Activated naive CD4-positive, alpha-beta T cell treated with anti-CD3 and anti-CD28 coated beads, Interleukin-2, amount 50 U/mL, for 72 hours (primary cell): ENCODE measurements at regions not wholly inside any gene's neighbourhood (a gene's known extent, or its start where the extent isn't known, plus 50 kb on each side); places are given as distances from the start of the nearest gene placed in this dataset.

ENCODE experiments used
- ATAC-seq, 2 donors: fragments of 150-1000 bp; cut with Tn5 transposase; 2 replicates each; pipeline ENCODE4 v1.10.0; 2021; ENCODE audit warnings: mild to moderate bottlenecking in 2 of 2, moderate library complexity in 2 of 2
- DNase-seq, 2 donors: peaks; one replicate each; pipeline ENCODE4 v3.0.0; 2021 to 2022; ENCODE audit warnings: low spot score in 2 of 2
- H3K27ac Mint-ChIP-seq, 2 donors: one replicate each; pipeline ENCODE4 v1.8.0; 2022; ENCODE audit warnings: mild to moderate bottlenecking in 2 of 2, mixed read lengths in 2 of 2
- H3K36me3 Mint-ChIP-seq, 2 donors: one replicate each; pipeline ENCODE4 v1.8.0; 2022; ENCODE audit warnings: mixed read lengths in 2 of 2
- H3K9me3 Mint-ChIP-seq, 2 donors: one replicate each; pipeline ENCODE4 v1.8.0; 2022; ENCODE audit warnings: mixed read lengths in 2 of 2

DNA sequence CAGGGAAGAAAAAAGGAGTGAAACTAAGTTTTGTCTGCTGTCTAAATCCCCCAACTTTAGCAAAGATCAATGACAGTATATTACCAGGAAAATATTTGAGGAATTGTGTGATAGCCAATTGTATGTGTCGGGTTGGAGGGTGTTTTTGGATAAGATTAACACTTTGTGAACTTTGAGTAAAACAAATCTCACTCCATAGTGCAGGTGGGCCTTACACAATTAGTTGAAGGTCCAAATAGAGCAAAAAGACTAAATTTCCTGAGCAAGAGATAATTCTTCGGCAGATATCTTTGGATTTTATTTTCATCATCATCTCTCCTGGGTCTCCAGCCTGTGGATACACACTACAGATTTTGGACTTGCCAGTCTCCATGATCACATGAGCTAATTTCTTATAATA is 152.8 kb upstream of the CWC22 start:
- no peaks in the 10 kb centered on the region for H3K36me3 Mint-ChIP-seq
- no peak for DNase-seq
- ATAC-seq: no peak
- H3K27ac Mint-ChIP-seq: no peak overlapping the region
- H3K9me3 Mint-ChIP-seq: no peaks in the 10 kb centered on the region

DNA sequence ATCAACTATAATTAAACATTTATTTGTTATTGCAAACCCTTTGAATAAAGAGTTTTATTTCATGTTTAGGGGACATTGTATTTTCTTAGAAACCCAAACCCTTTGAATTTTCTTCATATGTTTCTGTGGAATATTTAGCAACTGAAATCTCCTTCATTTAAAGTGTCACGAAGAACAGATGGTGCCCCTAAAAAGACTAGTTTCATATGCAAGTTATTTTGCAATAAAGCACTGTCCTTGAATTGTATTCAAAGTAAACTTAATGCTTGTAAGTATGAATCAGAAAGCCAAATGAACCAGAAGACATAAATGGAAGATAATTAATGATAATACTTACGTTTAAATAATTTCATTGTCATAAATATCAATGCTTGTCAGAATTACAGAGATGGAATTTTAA is 151.9 kb upstream of the CWC22 start:
- Mint-ChIP-seq H3K27ac (no peak overlapping the region), H3K36me3 (no peaks in the 10 kb centered on the region), H3K9me3 (no peaks in the 10 kb centered on the region)
- no peak for DNase-seq
- ATAC-seq: no peak

DNA sequence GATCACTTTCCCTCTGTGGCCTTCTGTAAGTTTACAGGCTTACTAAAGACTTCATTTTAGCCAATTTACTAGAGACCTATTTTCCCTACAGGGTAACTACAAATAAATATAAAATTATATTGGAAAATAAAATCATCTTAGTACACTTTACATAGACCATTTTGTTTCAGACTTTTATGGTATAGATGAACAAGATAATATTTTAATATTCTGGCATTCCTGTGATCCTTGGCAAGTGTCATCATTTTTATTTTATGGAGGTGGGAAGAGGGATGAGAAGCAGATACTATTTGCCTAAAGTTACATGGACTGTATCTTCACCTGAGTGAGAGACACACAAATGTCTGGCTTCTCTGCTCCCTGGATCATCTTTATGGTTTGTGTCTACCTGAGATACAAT is 149.6 kb upstream of the CWC22 start:
- no peaks in the 10 kb centered on the region for H3K36me3 Mint-ChIP-seq
- ATAC-seq: no peak
- no peak for DNase-seq
- no peaks in the 10 kb centered on the region for H3K9me3 Mint-ChIP-seq
- no peak overlapping the region for H3K27ac Mint-ChIP-seq

DNA sequence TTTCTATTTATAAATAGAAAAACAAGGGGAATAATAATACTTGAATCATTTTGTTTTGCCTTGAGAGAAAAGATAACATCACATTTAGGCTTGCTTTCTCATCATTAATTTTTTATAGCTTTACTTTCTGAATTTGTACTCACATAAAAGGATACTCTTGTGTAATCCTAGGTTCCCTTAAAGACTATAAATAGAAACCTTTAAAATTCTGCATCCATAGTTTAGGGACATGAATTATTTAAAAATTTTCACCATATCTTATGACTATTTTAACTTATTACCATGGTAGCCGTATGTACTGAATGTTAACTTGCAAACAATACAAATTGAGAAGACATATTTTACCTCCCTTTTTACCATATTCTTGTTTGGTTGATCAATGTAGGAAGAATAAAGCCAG is 143.5 kb upstream of the CWC22 start:
- ATAC-seq (no peak), DNase-seq (no peak)
- Mint-ChIP-seq H3K36me3 (no peaks in the 10 kb centered on the region), H3K9me3 (no peaks in the 10 kb centered on the region), H3K27ac (no peak overlapping the region)

DNA sequence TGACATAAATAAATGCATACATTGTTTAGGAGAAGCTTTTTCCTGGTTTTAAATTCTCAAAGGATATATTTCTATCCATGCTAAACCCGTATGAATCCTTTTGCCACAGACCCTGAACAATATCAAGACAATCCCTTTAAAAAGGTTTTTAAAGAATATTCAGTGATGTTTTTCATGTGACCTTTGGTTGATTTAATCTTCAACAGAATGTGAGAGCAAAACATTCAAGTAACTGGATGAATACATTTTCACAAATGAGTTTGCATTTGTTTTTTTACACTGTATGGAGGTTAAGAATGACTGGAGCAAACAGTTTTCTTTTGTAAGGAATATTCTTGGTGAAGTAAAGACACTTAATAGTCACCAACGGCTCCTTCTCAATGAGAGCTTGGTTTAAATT is 139.4 kb upstream of the CWC22 start:
- no peak for ATAC-seq
- Mint-ChIP-seq H3K9me3 (no peaks in the 10 kb centered on the region), H3K36me3 (no peaks in the 10 kb centered on the region), H3K27ac (no peak overlapping the region)
- no peak for DNase-seq

DNA sequence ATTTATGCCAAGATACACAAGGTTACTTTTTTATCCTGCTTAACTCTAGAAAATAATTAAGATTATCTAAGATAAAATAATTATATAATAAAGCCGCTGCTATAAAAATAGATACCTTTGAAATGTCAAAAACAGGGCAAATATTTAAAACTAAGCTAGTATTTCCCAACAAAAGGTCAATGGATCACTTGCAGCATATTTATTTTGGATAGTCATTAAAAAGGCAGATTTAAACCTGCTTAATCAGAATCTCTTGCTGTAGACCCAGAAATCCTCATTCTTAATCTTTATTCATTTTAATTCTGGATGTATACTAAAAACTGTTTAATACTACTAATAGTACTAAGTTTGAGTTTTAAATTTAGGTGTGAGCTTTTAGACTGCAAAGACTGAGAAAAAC is 139.0 kb upstream of the CWC22 start:
- Mint-ChIP-seq H3K27ac (no peak overlapping the region), H3K9me3 (no peaks in the 10 kb centered on the region), H3K36me3 (no peaks in the 10 kb centered on the region)
- ATAC-seq (no peak), DNase-seq (no peak)

DNA sequence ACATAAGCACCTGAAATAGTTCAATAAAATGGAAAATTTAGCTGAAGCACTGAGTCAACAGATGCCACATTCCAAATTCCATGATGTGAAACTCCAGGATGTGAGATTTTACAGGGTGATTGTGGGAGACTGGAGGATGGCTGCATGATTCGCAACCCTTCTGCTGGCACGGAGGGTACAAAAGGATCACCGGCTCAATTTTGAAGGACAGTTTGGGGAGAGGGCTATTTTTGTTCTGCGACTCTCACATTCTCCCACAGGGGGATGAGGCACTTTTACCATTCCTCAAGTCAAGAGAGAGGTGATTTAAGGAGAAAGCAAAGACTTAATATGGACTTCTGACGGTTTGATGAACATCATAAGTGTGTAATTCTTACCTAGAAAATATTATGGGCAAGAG is 138.1 kb upstream of the CWC22 start:
- no peaks in the 10 kb centered on the region for H3K9me3 Mint-ChIP-seq
- no peak overlapping the region for H3K27ac Mint-ChIP-seq
- DNase-seq (no peak), ATAC-seq (no peak)
- no peaks in the 10 kb centered on the region for H3K36me3 Mint-ChIP-seq

DNA sequence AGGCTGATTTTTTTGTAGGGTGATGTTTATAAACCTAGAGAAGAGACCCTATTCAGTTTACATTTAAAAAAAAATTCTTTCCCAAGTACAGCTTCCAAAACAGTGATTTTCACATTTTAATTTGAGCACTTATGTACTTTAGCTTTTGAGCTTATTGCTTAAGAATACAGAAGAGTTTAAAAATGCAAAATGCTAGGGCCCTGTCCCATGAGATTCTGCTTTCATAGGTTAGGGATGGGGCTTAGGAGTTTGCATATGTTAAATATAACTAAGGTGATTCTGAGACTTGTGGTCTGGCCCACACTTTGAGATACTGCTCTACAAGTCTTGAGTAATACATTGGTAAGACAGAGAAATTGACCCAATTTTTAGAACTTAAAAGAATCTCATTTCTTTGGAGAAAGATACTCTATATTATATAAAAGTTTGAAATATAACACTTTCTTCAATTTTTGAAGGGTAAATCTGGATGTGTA is 137.3 kb upstream of the CWC22 start:
- DNase-seq (no peak), ATAC-seq (no peak)
- Mint-ChIP-seq H3K9me3 (no peaks in the 10 kb centered on the region), H3K36me3 (no peaks in the 10 kb centered on the region), H3K27ac (no peak overlapping the region)

DNA sequence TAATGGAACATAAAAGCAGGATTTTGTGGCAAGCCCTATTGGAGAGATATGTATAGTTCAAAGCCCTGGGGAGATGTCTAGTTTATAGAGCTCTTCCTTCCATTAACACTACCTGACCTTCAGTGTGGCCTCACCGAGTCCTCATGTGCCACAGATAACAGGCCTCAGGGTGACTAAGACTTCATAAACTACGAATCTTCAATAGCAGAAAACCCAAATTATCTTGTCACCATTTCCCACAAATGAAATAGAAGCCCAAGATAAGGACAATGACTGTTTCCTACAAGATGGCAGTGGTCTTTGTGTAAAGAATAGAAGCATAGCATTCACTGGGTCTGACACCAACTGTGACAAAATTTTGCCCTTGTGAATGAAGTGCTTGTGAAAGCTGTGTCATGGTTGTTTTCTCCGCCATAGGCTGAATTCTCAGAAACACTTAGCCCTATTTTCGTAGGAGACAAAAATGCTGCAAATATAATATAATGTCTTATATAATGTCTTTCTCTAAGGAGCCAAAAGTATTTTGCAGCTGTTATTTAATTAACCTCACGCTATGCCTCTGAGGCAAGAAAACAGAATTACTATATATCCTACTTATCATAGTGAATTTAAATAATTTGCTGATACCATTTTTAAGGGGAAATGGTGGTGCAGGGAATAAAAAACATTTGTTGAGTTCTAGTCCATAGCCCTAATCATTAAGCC is 136.7 kb upstream of the CWC22 start:
- no peak for DNase-seq
- ATAC-seq: no peak
- Mint-ChIP-seq H3K9me3 (no peaks in the 10 kb centered on the region), H3K27ac (no peak overlapping the region), H3K36me3 (no peaks in the 10 kb centered on the region)

DNA sequence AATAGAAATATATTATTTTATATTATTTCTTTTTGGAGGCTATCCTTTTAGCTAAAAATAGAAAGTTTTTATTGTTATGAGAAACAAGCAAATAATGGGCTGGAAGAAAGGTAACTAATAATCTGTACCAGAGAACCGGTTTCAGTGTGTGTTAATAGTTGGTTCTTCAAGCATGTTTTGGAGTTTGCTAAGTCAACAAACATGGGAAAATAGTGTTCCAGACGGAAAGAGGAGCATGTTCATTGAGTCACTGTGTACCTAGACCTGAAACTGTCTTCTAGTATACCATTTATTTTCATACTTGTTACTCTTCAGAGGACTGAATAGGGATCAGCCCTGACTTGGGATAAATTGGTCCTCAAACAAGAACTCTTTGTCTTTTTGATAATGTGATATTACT is 134.5 kb upstream of the CWC22 start:
- no peaks in the 10 kb centered on the region for H3K36me3 Mint-ChIP-seq
- H3K9me3 Mint-ChIP-seq: no peaks in the 10 kb centered on the region
- H3K27ac Mint-ChIP-seq: no peak overlapping the region
- DNase-seq (no peak), ATAC-seq (no peak)

DNA sequence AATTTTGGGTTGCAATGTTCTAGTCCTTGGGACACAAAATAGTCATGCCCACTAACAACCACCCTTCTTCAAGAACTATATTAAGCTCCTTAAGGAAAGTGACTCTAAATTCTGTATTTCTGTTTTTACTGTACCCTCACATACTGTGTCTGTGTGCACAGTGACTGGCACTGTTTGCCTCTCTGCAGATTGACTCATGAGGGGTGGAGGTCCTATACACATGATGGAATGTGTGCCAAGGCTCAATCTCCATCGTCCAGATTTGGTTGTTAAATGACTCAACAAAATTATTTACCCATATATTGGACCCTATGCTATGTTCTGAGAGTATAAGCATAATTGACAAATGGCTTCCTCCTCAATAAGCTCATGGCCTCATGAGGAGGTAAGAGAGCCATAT is 126.6 kb upstream of the CWC22 start:
- H3K9me3 Mint-ChIP-seq: no peaks in the 10 kb centered on the region
- no peak for ATAC-seq
- DNase-seq: no peak
- no peaks in the 10 kb centered on the region for H3K36me3 Mint-ChIP-seq
- no peak overlapping the region for H3K27ac Mint-ChIP-seq

DNA sequence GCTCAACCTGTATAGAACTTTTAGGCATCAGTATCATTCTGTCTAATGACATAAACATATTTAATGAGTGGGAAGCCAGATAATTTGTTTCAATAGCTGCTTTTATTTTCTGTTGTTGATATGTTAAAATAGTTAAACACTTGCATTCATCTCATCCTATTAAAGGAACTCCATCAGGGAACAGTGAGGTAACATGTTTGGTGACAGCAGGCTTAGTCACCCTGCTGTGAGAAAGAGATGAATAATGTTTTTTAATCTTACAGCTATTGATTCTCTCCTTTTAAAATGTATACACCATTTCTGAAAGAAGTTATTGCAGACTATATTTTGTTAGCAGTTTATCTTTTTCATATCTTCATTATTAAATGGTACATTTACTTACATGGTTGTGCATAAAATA is 123.3 kb upstream of the CWC22 start:
- no peak for ATAC-seq
- Mint-ChIP-seq H3K9me3 (no peaks in the 10 kb centered on the region), H3K27ac (no peak overlapping the region), H3K36me3 (no peaks in the 10 kb centered on the region)
- no peak for DNase-seq

DNA sequence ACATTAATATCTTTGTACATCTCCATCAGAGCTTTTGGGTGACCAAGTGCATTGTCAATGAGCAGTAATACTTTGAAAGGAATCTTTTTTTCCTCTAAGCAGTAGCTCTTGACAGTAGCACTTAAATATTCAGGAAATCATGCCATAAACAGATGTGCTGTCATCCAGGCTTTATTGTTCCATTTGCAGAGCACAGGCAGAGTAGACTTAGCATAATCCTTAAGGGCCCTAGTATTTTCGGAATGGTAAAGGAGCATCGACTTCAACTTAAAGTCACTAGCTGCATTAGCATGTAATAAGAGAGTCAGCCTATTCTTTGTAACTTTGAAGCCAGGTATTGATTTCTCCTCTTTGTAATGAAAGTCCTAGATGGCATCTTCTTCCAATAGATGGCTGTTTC is 121.8 kb upstream of the CWC22 start:
- no peaks in the 10 kb centered on the region for H3K36me3 Mint-ChIP-seq
- DNase-seq (no peak), ATAC-seq (no peak)
- H3K27ac Mint-ChIP-seq: no peak overlapping the region
- H3K9me3 Mint-ChIP-seq: no peaks in the 10 kb centered on the region

DNA sequence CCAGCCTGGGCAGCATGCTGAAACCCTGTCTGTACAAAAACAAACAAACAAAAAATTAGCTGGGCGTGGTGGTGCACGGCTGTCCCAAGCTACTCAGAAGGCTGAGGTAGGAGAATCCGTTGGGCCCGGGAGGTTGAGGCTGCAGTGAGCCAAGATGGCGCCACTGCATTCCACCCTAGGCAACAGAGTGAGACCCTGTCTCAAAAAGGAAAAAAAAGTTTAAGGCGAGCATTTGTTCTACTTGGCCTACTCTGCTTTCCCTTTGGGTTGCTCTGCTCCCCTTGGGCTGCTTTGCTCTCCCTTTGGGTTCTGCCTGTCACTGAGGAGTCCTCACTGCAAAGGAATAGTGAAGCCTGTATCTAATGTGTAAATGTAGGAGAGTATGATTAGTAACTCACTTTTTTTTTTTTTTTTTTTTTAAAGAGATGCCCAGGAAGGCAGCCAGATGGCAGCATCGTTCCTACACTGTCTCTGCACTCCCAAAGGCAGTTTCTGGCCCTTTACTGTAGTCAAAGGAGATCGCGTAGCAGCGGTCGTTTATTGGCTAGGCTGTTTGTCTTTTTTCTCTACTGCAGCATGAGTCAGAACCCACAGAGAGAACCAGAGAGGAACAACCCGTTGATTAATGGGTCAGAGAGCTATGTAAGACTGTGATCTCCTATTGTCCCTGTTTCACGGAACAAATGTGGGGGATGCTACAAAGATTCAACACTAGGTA is 118.3 kb upstream of the CWC22 start:
- ATAC-seq (peak; percentile 82 to 94), DNase-seq (peak in 1 of 2 donors; percentile 7)
- no peaks in the 10 kb centered on the region for H3K36me3 Mint-ChIP-seq
- no peak overlapping the region for H3K27ac Mint-ChIP-seq
- H3K9me3 Mint-ChIP-seq: no peaks in the 10 kb centered on the region

DNA sequence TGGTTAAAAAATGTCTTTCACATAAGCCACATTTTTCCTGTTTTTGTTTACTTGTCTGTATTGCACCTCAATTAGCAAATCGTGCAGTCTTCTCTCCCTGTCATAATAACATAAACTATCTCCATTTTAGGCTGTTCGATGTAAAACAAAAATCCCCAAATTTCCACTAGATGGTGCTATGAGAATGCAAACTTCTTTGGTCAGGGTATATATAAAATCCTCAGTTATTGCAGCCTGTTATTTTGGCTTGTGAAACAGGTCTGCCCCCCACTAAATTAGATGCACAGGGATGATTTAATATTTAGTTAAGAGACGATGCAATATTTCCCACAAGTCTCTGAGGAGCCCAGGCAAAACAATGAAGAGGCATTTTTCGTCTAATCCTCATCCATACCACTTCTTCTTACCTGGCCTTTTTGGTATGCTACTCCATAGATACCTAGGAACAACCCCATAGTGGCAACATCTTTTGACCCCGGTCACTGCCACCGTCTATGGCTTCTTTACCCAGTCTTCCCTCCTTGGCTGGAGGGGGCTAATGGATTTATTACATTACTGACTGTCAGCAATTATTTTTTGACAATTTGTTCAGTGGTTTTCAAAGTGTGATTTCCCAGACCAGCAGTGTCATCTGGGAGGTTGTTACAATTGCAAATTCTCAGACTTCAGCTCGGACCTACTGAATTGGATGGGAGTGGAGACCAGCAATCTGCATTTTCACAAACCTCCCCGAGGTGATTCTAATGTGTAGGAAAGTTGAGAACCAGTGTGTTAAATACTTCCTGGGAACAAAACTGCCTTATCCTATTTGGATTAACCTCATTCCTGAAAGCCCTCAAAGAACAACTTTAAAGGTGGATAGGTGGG is 117.4 kb upstream of the CWC22 start:
- peak; percentile 34 to 53 for ATAC-seq

DNA sequence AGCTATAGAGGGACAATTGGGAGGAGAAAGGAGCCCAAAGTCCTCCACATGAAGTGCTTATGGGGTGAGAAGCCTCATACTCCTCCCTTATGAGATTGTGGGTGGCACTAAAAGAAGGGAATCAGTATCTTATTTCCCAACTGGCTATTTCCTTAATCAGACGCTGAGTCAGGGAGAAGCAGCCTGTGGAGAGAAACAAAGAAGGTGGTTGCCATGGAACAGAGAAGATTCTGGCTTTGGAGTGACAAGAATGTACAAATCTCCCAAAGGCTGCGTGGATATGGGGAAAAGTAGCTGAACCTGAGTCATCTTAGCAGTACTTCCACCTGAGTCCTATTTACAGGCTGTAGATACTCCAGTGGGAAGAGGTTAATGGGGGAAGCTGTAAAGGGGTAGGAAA is 115.8 kb upstream of the CWC22 start:
- H3K36me3 Mint-ChIP-seq: no peaks in the 10 kb centered on the region
- no peak for DNase-seq
- ATAC-seq: no peak
- no peak overlapping the region for H3K27ac Mint-ChIP-seq
- H3K9me3 Mint-ChIP-seq: no peaks in the 10 kb centered on the region

More for the DNA sequence above, 117.4 kb upstream of the CWC22 start:
- Mint-ChIP-seq H3K36me3 (no peaks in the 10 kb centered on the region), H3K27ac (no peak overlapping the region), H3K9me3 (no peaks in the 10 kb centered on the region)
- no peak for DNase-seq

DNA sequence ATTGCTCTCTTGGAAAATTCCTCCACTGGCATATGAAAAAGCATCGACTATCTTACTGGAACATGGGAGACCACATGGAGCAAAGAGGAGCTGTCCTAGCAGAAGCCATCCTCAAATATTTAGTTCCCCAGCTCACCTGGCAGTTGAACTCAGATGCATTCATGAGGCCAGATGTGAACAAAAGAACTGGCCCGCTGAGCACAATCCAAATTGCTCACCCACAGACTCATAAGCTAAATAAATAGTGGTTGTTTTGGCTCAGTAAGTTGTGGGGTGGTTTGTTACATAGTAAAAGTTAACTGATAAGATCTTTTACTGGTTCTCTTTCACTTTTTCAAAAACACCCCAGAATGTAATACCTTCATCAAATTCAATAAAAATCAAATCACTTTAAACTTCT is 108.6 kb upstream of the CWC22 start:
- no peaks in the 10 kb centered on the region for H3K9me3 Mint-ChIP-seq
- H3K36me3 Mint-ChIP-seq: no peaks in the 10 kb centered on the region
- ATAC-seq (no peak), DNase-seq (no peak)
- H3K27ac Mint-ChIP-seq: no peak overlapping the region
